Mesendoderm (in vitro differentiated cells): ENCODE measurements at regions not wholly inside any gene's neighbourhood (a gene's known extent, or its start where the extent isn't known, plus 50 kb on each side); places are given as distances from the start of the nearest gene placed in this dataset.
A peak's percentile ranks its signal among the peaks of the same experiment; 100 is the strongest.
"Not testable (repeated sequence)": the region's sequence is repeated elsewhere in the genome, so short reads cannot be mapped to it uniquely, and the experiment has no call there.

ENCODE experiments used
- DNase-seq: peaks from one replicate; pipeline ENCODE4 v3.0.0; 2013
- H2AK5ac ChIP-seq: 2 replicates; pipeline ENCODE4 v1.6.1; 2013; ENCODE audit warnings: low read length, inconsistent platforms
- H2BK120ac ChIP-seq: 2 replicates; pipeline ENCODE4 v1.6.1; 2013; ENCODE audit warnings: low read depth, mild to moderate bottlenecking, low read length, moderate library complexity, mixed read lengths
- H2BK15ac ChIP-seq: replicated peaks from 2 replicates; pipeline ENCODE4 v1.6.1; 2013; ENCODE audit warnings: low read depth, mild to moderate bottlenecking, moderate library complexity
- H2BK5ac ChIP-seq: 2 replicates; pipeline ENCODE4 v1.6.1; 2013; ENCODE audit warnings: low read length, inconsistent platforms
- H3K18ac ChIP-seq: 2 replicates; pipeline ENCODE4 v1.6.1; 2013; ENCODE audit warnings: mild to moderate bottlenecking, low read length, mixed read lengths
- H3K23ac ChIP-seq: one replicate; pipeline ENCODE4 v1.6.1; 2013; ENCODE audit warnings: low read length
- H3K27ac ChIP-seq: 2 replicates; pipeline ENCODE4 v1.5.1; 2013; ENCODE audit warnings: low read depth, mild to moderate bottlenecking, inconsistent platforms, low read length, moderate library complexity
- H3K27me3 ChIP-seq: 2 replicates; pipeline ENCODE4 v1.6.1; 2013; ENCODE audit warnings: low read length, control low read depth, mild to moderate bottlenecking, inconsistent platforms; ENCODE audit not compliant: insufficient read depth, poor library complexity
- H3K36me3 ChIP-seq: 2 replicates; pipeline ENCODE4 v1.6.1; 2013; ENCODE audit warnings: low read length, inconsistent platforms; ENCODE audit not compliant: control insufficient read depth, insufficient read depth
- H3K4ac ChIP-seq: one replicate; pipeline ENCODE4 v1.6.1; 2013; ENCODE audit warnings: low read depth, mild to moderate bottlenecking, low read length, moderate library complexity
- H3K4me1 ChIP-seq: 2 replicates; pipeline ENCODE4 v1.6.1; 2013; ENCODE audit warnings: low read depth, low read length, inconsistent platforms; ENCODE audit not compliant: control insufficient read depth
- H3K4me2 ChIP-seq: 2 replicates; pipeline ENCODE4 v1.6.1; 2013; ENCODE audit warnings: low read length
- H3K4me3 ChIP-seq: 2 replicates; pipeline ENCODE4 v1.5.1; 2013; ENCODE audit warnings: mild to moderate bottlenecking, low read length
- H3K56ac ChIP-seq: one replicate; pipeline ENCODE4 v1.6.1; 2013; ENCODE audit warnings: low read length
- H3K79me1 ChIP-seq: 2 replicates; pipeline ENCODE4 v1.6.1; 2013; ENCODE audit warnings: low read length, inconsistent platforms
- H3K79me2 ChIP-seq: 2 replicates; pipeline ENCODE4 v1.6.1; 2013; ENCODE audit warnings: mild to moderate bottlenecking, low read length; ENCODE audit not compliant: control insufficient read depth, insufficient read depth
- H3K9ac ChIP-seq: 2 replicates; pipeline ENCODE4 v1.6.1; 2013; ENCODE audit warnings: low read length, inconsistent platforms
- H4K5ac ChIP-seq: one replicate; pipeline ENCODE4 v1.6.1; 2013; ENCODE audit warnings: low read length
- H4K8ac ChIP-seq: one replicate; pipeline ENCODE4 v1.6.1; 2013; ENCODE audit warnings: low read depth, mild to moderate bottlenecking, control low read depth, low read length, moderate library complexity
- WGBS: extraction: QIAGEN DNeasy Blood & Tissue Kit; methylation state at CpG from one replicate; pipeline ENCODE4 v1.1.7; 2013; ENCODE audit warnings: low lambda C conversion rate, missing lambda C conversion rate; ENCODE audit not compliant: insufficient coverage; ENCODE audit errors: extremely low coverage; 5-methylcytosine and 5-hydroxymethylcytosine counted together

GRCh38 chr4:72942565-72942964, 127.0 kb downstream of the COX18 start:
- H3K4me3 ChIP-seq, result no peak overlapping the region
- WGBS, result no CpG with 5 or more reads among the region's 4 CpGs
- H3K4me1 ChIP-seq, result peaks cover 2% of the 10 kb centered on the region

GRCh38 chr4:72938516-72938915, 131.0 kb downstream of the COX18 start:
- Histone ChIP-seq H2BK15ac (no peak overlapping the region), H3K56ac (no peak overlapping the region), H2AK5ac (no peak overlapping the region), H3K27me3 (no peaks in the 10 kb centered on the region), H4K8ac (no peak overlapping the region), H3K4me1 (no peaks in the 10 kb centered on the region), H3K27ac (no peak overlapping the region), H3K36me3 (no peaks in the 10 kb centered on the region), H3K23ac (no peak overlapping the region), H3K4ac (no peak overlapping the region), H3K9ac (no peak overlapping the region), H3K79me1 (no peaks in the 10 kb centered on the region), H4K5ac (no peak overlapping the region), H3K4me3 (no peak overlapping the region), H3K4me2 (no peak overlapping the region), H2BK5ac (no peak overlapping the region), H3K79me2 (no peaks in the 10 kb centered on the region), H3K18ac (no peak overlapping the region), H2BK120ac (no peak overlapping the region)
- no peak for DNase-seq
- no CpG with 5 or more reads among the region's 2 CpGs for WGBS

More at GRCh38 chr4:72942565-72942964, 127.0 kb downstream of the COX18 start:
- peak overlapping the region; percentile 83 for H2BK5ac ChIP-seq
- H3K9ac ChIP-seq, result no peak overlapping the region
- H3K23ac ChIP-seq, result no peak overlapping the region
- H2BK120ac ChIP-seq, result no peak overlapping the region
- H3K27me3 ChIP-seq, result no peaks in the 10 kb centered on the region
- H2AK5ac ChIP-seq, result no peak overlapping the region
- no peaks in the 10 kb centered on the region for H3K79me2 ChIP-seq
- no peaks in the 10 kb centered on the region for H3K36me3 ChIP-seq
- H3K56ac ChIP-seq, result peak overlapping the region; percentile 54
- no peak overlapping the region for H3K18ac ChIP-seq
- DNase-seq, result peak; percentile 87
- no peaks in the 10 kb centered on the region for H3K79me1 ChIP-seq
- no peak overlapping the region for H4K8ac ChIP-seq
- H4K5ac ChIP-seq, result no peak overlapping the region
- no peak overlapping the region for H3K4ac ChIP-seq
- no peak overlapping the region for H2BK15ac ChIP-seq
- H3K27ac ChIP-seq, result peak overlapping the region; percentile 70
- H3K4me2 ChIP-seq, result no peak overlapping the region

- H3K79me2 ChIP-seq, result no peaks in the 10 kb centered on the region
- no CpG with 5 or more reads among the region's 1 CpG for WGBS
- H3K27ac ChIP-seq, result no peak overlapping the region
- no peaks in the 10 kb centered on the region for H3K4me1 ChIP-seq
- no peak overlapping the region for H3K4me2 ChIP-seq
- H3K23ac ChIP-seq, result no peak overlapping the region
- no peak for DNase-seq
- no peak overlapping the region for H4K8ac ChIP-seq
- H2BK5ac ChIP-seq, result no peak overlapping the region
- no peak overlapping the region for H2BK120ac ChIP-seq
- no peak overlapping the region for H3K4ac ChIP-seq
- H2BK15ac ChIP-seq, result no peak overlapping the region
- no peaks in the 10 kb centered on the region for H3K27me3 ChIP-seq
- no peaks in the 10 kb centered on the region for H3K36me3 ChIP-seq
- no peaks in the 10 kb centered on the region for H3K79me1 ChIP-seq
- no peak overlapping the region for H3K56ac ChIP-seq
- no peak overlapping the region for H3K18ac ChIP-seq
- H3K4me3 ChIP-seq, result no peak overlapping the region
- H3K9ac ChIP-seq, result no peak overlapping the region
- no peak overlapping the region for H2AK5ac ChIP-seq
- H4K5ac ChIP-seq, result no peak overlapping the region
These were observed 134.1 kb downstream of the COX18 start for GRCh38 chr4:72935462-72935861.

GRCh38 chr4:72933029-72933428, 136.5 kb downstream of the COX18 start:
- WGBS, result no CpG with 5 or more reads among the region's 1 CpG
- Histone ChIP-seq H3K27ac (no peak overlapping the region), H2AK5ac (no peak overlapping the region), H3K9ac (no peak overlapping the region), H4K5ac (no peak overlapping the region), H4K8ac (no peak overlapping the region), H2BK120ac (no peak overlapping the region), H3K79me2 (no peaks in the 10 kb centered on the region), H3K79me1 (no peaks in the 10 kb centered on the region), H3K36me3 (no peaks in the 10 kb centered on the region), H3K27me3 (no peaks in the 10 kb centered on the region), H3K4me3 (no peak overlapping the region), H3K56ac (peak overlapping the region; percentile 18), H3K23ac (no peak overlapping the region), H2BK15ac (no peak overlapping the region), H3K4ac (no peak overlapping the region), H3K18ac (no peak overlapping the region), H3K4me1 (no peaks in the 10 kb centered on the region), H2BK5ac (no peak overlapping the region), H3K4me2 (no peak overlapping the region)
- DNase-seq, result no peak

GRCh38 chr4:72931346-72931745, 138.2 kb downstream of the COX18 start:
- H3K4me3 ChIP-seq, result no peak overlapping the region
- no peak overlapping the region for H3K4me2 ChIP-seq
- no peak overlapping the region for H3K23ac ChIP-seq
- H3K36me3 ChIP-seq, result no peaks in the 10 kb centered on the region
- WGBS, result no CpG with 5 or more reads among the region's 5 CpGs
- no peak overlapping the region for H3K56ac ChIP-seq
- H2BK15ac ChIP-seq, result no peak overlapping the region
- no peak overlapping the region for H3K4ac ChIP-seq
- DNase-seq, result no peak
- no peak overlapping the region for H3K27ac ChIP-seq
- no peak overlapping the region for H3K9ac ChIP-seq
- H3K79me1 ChIP-seq, result no peaks in the 10 kb centered on the region
- no peak overlapping the region for H2AK5ac ChIP-seq
- no peak overlapping the region for H2BK120ac ChIP-seq
- H2BK5ac ChIP-seq, result no peak overlapping the region
- H4K8ac ChIP-seq, result no peak overlapping the region
- H3K79me2 ChIP-seq, result no peaks in the 10 kb centered on the region
- H3K18ac ChIP-seq, result no peak overlapping the region
- H3K27me3 ChIP-seq, result no peaks in the 10 kb centered on the region
- H3K4me1 ChIP-seq, result no peaks in the 10 kb centered on the region
- H4K5ac ChIP-seq, result no peak overlapping the region

- H4K5ac ChIP-seq, H2BK120ac ChIP-seq, H3K36me3 ChIP-seq, H2BK5ac ChIP-seq, H4K8ac ChIP-seq, DNase-seq, H2BK15ac ChIP-seq, H3K4me1 ChIP-seq, H3K27me3 ChIP-seq, H3K4me2 ChIP-seq, H2AK5ac ChIP-seq, H3K27ac ChIP-seq, H3K18ac ChIP-seq, H3K4me3 ChIP-seq, H3K9ac ChIP-seq, H3K4ac ChIP-seq, H3K79me2 ChIP-seq, H3K56ac ChIP-seq, H3K23ac ChIP-seq, H3K79me1 ChIP-seq: not testable (repeated sequence)
- WGBS, result no CpG with 5 or more reads among the region's 10 CpGs
These were observed 139.8 kb downstream of the COX18 start for GRCh38 chr4:72929596-72930274.
